Astrocyte of the cerebellum (primary cell): ENCODE measurements at regions not wholly inside any gene's neighbourhood (a gene's known extent, or its start where the extent isn't known, plus 50 kb on each side); places are given as distances from the start of the nearest gene placed in this dataset.
"Not testable (repeated sequence)": the region's sequence is repeated elsewhere in the genome, so short reads cannot be mapped to it uniquely, and the experiment has no call there.

Experiments used
- DNase-seq: peaks from one replicate; pipeline ENCODE4 v3.0.0-alpha.2; 2011; ENCODE audit warnings: low read depth
- H3K4me3 ChIP-seq: 2 replicates; pipeline ENCODE4 v1.5.1; 2011; ENCODE audit warnings: mild to moderate bottlenecking, low read depth, low read length, moderate library complexity
- CTCF ChIP-seq: IDR thresholded peaks from 2 replicates; pipeline ENCODE4 v1.5.1; 2012; ENCODE audit warnings: low read length, low read depth, moderate library complexity, mild to moderate bottlenecking; ENCODE audit errors: missing control alignments
- in situ Hi-C: cut with HindIII; loops from 2 replicates; pipeline ENCODE4 v1.10.0; 2017; ENCODE audit warnings: low sequenced_read_pairs

DNA sequence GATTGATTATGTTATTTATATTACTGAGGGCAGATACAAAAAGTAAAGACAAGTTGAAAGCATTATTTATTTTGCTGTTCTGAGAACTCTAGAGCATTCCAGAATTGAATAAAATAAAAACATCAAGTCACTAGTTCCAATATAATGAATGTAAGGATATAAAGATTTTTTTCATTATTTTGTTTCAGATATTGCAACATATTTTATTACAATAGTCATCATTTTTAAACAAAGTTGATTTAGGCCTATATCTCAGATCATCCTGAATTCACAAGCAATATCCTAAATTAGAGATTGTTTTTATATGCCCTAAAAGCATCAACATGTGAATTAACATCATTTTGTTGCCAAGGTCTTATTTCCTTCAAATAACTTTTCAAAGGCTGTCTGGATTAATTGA is 535.6 kb upstream of the KCND2 start:
- no peak for TF ChIP-seq CTCF
- no peak for DNase-seq
- no peak overlapping the region for H3K4me3 ChIP-seq
- in situ Hi-C loops: no loop called here

- DNase-seq, H3K4me3 ChIP-seq, in situ Hi-C loops: not testable (repeated sequence)
Measured at GRCh38 chr7:119745280-119745679, 527.7 kb upstream of the KCND2 start.

GRCh38 chr7:119748251-119748860 is 524.6 kb upstream of the KCND2 start:
- no peak overlapping the region for H3K4me3 ChIP-seq
- no peak for TF ChIP-seq CTCF
- in situ Hi-C loops: no loop called here
- DNase-seq: no peak

- TF ChIP-seq CTCF: no peak
- no peak for DNase-seq
- H3K4me3 ChIP-seq: no peak overlapping the region
- in situ Hi-C loops: no loop called here
Measured at GRCh38 chr7:119748991-119749390, 524.0 kb upstream of the KCND2 start.

DNA sequence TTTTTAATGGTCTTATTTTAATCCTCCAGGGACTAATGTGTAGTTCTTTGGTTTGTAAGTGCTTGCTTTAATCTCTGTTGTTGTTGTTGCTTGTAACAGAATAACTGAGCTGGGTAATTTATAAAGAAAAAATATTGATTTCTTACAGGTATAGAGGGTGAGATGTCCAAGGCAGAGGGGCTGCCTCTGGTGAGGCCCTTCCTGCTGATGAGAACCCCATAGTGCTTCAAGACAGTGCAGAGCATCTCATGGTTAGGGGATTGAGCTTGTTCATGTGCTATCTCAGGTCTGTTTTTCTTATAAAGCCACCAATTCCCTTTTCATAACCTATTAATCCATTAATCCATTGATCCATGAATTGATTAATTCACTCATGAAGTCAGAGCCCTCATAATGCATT is 516.3 kb upstream of the KCND2 start:
- DNase-seq: no peak
- H3K4me3 ChIP-seq: no peak overlapping the region
- no peak for TF ChIP-seq CTCF
- in situ Hi-C loops: no loop called here

DNA sequence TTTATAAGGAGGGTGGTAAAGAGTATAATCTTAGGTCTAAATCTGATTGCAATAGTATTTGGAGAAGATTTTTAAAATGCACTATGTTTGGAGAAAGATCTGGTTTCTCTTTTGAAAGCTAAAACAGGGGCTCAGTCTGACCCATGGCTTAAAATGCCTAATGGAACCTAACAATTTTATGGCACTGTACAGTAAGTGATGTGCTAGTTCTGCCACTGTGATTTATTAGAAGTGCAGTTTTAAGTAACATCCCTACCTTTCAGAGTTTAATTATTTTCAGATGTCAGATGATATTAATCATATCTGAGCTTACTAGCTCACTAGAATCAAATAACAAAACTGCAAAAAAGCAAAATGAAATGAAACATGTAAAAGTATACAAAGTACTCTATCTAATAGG is 514.7 kb upstream of the KCND2 start:
- in situ Hi-C loops: no loop called here
- no peak for TF ChIP-seq CTCF
- no peak overlapping the region for H3K4me3 ChIP-seq

GRCh38 chr7:119761776-119762175 is 511.2 kb upstream of the KCND2 start:
- H3K4me3 ChIP-seq: no peak overlapping the region
- no peak for DNase-seq
- no peak for TF ChIP-seq CTCF
- in situ Hi-C loops: no loop called here

More for the DNA sequence above, 514.7 kb upstream of the KCND2 start:
- no peak for DNase-seq
